Activated naive CD4-positive, alpha-beta T cell treated with anti-CD3 and anti-CD28 coated beads for 36 hours (primary cell): ENCODE measurements at regions not wholly inside any gene's neighbourhood (a gene's known extent, or its start where the extent isn't known, plus 50 kb on each side); places are given as distances from the start of the nearest gene placed in this dataset.

ENCODE experiments used
- CTCF ChIA-PET: fragments of 350-600 bp; sonication (Branson Sonifier 250); formaldehyde crosslinking; loops from one replicate; lab custom pipeline; 2021; ENCODE audit warnings: antibody characterized with exemption; lab: Charles Lee
- DNase-seq: peaks from one replicate; pipeline ENCODE4 v3.0.0-alpha.2; 2020
- H3K27ac Mint-ChIP-seq: one replicate; pipeline ENCODE4 v1.8.0; 2021; ENCODE audit warnings: mild to moderate bottlenecking, mixed read lengths
- H3K27me3 Mint-ChIP-seq: one replicate; pipeline ENCODE4 v1.8.0; 2021; ENCODE audit warnings: low read depth, mixed read lengths
- H3K36me3 Mint-ChIP-seq: one replicate; pipeline ENCODE4 v1.8.0; 2021; ENCODE audit warnings: low read depth, mixed read lengths
- H3K4me1 Mint-ChIP-seq: one replicate; pipeline ENCODE4 v1.8.0; 2021; ENCODE audit warnings: low read depth, mixed read lengths
- H3K4me3 Mint-ChIP-seq: one replicate; pipeline ENCODE4 v1.8.0; 2021; ENCODE audit warnings: mild to moderate bottlenecking, moderate library complexity, mixed read lengths
- H3K9me3 Mint-ChIP-seq: one replicate; pipeline ENCODE4 v1.8.0; 2021; ENCODE audit warnings: mixed read lengths
- intact Hi-C: fragments of 100-400 bp; cut with micrococcal nuclease; formaldehyde crosslinking; loops from one replicate; pipeline ENCODE4 v1.15.1; 2023

DNA sequence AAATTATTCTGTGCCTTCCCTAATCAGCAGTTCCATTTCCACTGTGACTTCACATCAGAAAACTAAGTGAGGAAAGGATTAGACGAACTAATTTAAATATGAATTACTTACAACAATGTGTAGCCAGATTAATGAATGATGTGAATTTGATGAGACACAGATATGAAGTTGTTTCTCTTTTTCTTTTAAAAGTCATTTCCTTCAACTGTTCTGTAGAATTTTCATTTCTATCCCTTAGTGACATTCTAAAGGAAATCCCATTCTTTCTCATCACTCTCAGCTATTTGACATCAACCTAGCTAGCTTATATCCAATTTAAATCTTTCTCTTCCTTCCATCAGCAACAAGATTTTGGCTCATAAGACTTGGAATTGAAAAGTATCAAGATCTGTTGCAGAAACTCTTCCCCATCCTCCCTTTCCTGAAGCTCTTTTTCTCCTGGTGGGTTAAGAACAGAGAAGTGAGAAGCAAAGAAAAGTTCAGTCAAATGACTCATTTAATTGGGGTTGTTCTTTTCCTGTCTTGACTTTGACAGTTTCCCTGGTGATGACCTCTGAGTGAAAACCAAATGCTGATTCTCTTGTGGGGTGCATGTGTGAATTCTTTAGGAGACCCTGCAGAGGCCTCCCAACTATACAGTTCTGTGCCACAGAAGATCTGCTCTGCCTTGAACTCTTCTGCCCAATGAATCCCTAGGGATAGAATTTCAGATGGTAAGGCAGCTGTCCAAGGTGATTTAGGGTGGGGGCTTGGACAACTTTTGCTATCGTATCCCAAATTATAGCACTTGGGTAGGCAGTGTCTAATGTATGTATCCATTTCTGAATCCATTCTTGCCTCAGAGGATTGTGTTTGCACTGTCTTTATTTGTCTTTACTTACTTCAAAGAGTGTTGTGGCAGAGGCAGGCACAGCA is 232.5 kb upstream of the GPRIN3 start:
- CTCF ChIA-PET: interaction anchor here (1.1 kb wide), 1 partner anchor 313 kb away, joined by 4 read pairs; no protein-coding TSS in a partner anchor
- no peak overlapping the region for H3K4me3 Mint-ChIP-seq
- peaks cover 1% of the 10 kb centered on the region for H3K36me3 Mint-ChIP-seq
- peaks cover 4% of the 10 kb centered on the region for H3K4me1 Mint-ChIP-seq
- DNase-seq: no peak
- H3K27me3 Mint-ChIP-seq: peaks cover 14% of the 10 kb centered on the region
- intact Hi-C loops: no loop called here
- H3K9me3 Mint-ChIP-seq: peaks cover 16% of the 10 kb centered on the region
- no peak overlapping the region for H3K27ac Mint-ChIP-seq

DNA sequence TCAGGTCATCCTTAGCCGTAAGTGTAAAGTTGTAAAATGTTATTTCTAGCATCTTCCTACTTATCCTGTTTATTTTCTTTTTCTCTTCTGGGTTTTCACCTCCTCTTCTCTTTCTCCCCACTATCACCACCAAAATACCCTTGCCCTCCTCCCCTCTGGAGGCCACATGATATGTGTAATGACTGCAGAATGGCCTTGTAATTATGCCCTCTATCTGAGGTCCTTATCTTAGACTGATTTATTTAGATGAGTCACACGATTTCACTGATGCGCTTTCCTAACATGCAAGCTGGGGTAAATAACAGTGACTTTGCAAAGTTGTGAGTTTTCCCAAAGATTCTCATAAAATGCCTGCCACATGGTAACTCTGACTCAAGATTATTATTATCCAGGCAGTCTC is 231.8 kb upstream of the GPRIN3 start:
- CTCF ChIA-PET: no interaction called here
- intact Hi-C loops: no loop called here

DNA sequence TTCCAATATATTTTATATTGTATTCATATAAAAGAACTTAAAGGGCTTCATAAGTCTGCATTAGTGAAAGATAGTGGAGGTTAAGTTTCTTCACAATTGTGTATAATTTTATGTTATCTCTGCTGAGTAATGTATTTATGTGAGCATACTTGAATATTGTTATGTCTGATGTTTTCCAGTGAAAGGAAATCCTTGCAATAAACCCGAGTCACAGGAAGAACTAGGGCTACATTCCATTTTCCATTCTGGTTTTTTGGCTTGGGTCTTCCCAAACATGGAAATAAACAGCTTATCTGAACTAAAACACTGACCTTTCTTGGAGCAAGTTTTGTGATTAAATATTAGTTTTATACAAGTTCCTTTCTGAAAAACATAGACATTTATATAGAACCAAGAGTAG is 231.3 kb upstream of the GPRIN3 start:
- H3K36me3 Mint-ChIP-seq: no peaks in the 10 kb centered on the region
- intact Hi-C loops: no loop called here
- CTCF ChIA-PET: no interaction called here
- no peak overlapping the region for H3K27ac Mint-ChIP-seq
- DNase-seq: no peak
- H3K4me1 Mint-ChIP-seq: peaks cover 4% of the 10 kb centered on the region
- H3K9me3 Mint-ChIP-seq: peaks cover 9% of the 10 kb centered on the region
- H3K27me3 Mint-ChIP-seq: peaks cover 20% of the 10 kb centered on the region
- H3K4me3 Mint-ChIP-seq: no peak overlapping the region

More for the DNA sequence above, 231.8 kb upstream of the GPRIN3 start:
- Mint-ChIP-seq H3K4me1 (peaks cover 4% of the 10 kb centered on the region), H3K27ac (no peak overlapping the region), H3K4me3 (no peak overlapping the region), H3K36me3 (no peaks in the 10 kb centered on the region), H3K27me3 (peaks cover 17% of the 10 kb centered on the region), H3K9me3 (peaks cover 11% of the 10 kb centered on the region)
- DNase-seq: no peak

DNA sequence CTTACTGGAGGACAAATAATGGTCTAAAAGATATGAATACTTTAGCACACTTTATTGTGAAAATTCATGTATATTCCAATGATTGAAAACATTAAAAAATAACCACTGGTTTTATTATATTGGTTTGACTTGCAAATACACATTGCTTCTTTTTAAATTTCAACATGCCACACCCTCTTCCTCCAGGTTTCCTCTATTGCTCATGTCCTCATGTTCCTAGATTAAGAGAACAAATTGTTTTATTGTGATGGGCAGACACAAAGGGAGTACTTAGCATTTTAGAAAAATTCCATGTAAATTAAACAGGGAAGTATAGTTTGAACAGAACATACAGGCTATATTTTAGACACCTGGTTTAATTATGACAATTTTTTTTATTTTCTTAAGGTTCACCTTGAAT is 230.6 kb upstream of the GPRIN3 start:
- Mint-ChIP-seq H3K9me3 (peaks cover 3% of the 10 kb centered on the region), H3K4me3 (no peak overlapping the region), H3K27ac (no peak overlapping the region), H3K36me3 (no peaks in the 10 kb centered on the region), H3K27me3 (peaks cover 20% of the 10 kb centered on the region), H3K4me1 (peaks cover 4% of the 10 kb centered on the region)
- CTCF ChIA-PET: no interaction called here
- intact Hi-C loops: no loop called here
- DNase-seq: no peak

DNA sequence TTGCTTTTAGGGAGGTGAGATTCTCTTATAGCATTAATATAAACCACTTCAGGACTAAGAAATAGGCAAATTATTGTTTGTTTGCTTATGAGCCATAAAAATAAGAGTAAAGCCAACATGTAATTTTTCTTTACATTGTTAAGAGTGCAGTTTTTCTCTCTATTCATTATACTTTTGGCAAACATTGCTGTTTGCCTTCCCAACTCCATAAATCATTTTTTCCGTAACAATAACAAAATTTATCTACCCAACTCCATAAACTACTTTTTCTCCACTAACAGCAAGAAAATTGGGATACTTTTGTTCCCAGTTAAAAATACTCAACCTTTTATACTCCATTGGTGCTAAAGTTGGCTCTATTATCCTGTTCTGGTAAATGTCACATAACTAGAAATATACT is 229.7 kb upstream of the GPRIN3 start:
- CTCF ChIA-PET: no interaction called here
- no peaks in the 10 kb centered on the region for H3K36me3 Mint-ChIP-seq
- intact Hi-C loops: no loop called here

DNA sequence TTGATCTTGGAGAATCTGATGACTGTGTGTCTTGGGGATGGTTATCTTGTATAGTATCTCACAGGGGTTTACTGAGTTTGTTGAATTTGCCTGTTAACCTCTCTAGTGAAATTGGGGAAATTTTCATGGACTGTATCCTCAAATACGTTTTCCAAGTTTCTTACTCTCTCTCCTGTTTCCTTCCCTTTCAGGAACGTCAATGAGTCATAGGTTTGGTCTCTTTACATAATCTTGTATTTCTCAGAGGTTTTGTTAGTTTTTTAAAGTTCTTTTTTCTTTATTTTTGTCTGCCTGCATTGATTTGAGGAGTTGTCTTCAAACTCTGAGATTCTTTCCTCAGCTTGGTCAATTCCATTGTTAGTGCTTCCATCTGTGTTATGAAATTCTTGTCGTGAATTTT is 227.7 kb upstream of the GPRIN3 start:
- Mint-ChIP-seq H3K27me3 (peaks cover 24% of the 10 kb centered on the region), H3K27ac (no peak overlapping the region), H3K9me3 (no peaks in the 10 kb centered on the region), H3K4me3 (no peak overlapping the region), H3K36me3 (no peaks in the 10 kb centered on the region), H3K4me1 (peaks cover 4% of the 10 kb centered on the region)
- DNase-seq: no peak
- intact Hi-C loops: no loop called here
- CTCF ChIA-PET: no interaction called here

More for the DNA sequence above, 229.7 kb upstream of the GPRIN3 start:
- no peaks in the 10 kb centered on the region for H3K9me3 Mint-ChIP-seq
- no peak overlapping the region for H3K27ac Mint-ChIP-seq
- H3K4me3 Mint-ChIP-seq: no peak overlapping the region
- peaks cover 20% of the 10 kb centered on the region for H3K27me3 Mint-ChIP-seq
- no peak for DNase-seq
- H3K4me1 Mint-ChIP-seq: peaks cover 4% of the 10 kb centered on the region

DNA sequence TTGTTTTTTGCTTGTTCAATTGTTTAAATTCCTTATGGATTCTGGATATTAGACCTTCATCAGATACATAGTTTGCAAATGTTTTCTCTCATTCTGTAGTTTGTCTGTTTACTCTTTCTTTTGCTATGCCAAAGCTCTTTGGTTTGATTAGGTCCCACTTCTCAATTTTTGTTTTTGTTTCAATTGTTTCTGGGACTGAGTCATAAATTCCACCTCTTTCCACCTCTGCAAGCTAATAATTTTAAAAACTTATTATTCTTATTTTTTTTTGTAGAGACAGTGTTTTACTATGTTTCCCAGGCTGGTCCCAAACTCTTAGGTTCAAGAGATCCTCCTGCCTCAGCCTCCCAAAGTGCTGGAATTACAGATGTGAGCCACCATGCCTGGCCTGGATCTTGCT is 226.8 kb upstream of the GPRIN3 start:
- H3K9me3 Mint-ChIP-seq: no peaks in the 10 kb centered on the region
- DNase-seq: no peak
- H3K4me3 Mint-ChIP-seq: no peak overlapping the region
- peaks cover 24% of the 10 kb centered on the region for H3K27me3 Mint-ChIP-seq
- no peaks in the 10 kb centered on the region for H3K4me1 Mint-ChIP-seq
- intact Hi-C loops: no loop called here
- CTCF ChIA-PET: interaction anchor here (0.6 to 1.2 kb wide), 3 partner anchors 353 to 537 kb away, joined by 3 to 7 read pairs (median 3); no protein-coding TSS in a partner anchor
- no peaks in the 10 kb centered on the region for H3K36me3 Mint-ChIP-seq
- H3K27ac Mint-ChIP-seq: no peak overlapping the region

DNA sequence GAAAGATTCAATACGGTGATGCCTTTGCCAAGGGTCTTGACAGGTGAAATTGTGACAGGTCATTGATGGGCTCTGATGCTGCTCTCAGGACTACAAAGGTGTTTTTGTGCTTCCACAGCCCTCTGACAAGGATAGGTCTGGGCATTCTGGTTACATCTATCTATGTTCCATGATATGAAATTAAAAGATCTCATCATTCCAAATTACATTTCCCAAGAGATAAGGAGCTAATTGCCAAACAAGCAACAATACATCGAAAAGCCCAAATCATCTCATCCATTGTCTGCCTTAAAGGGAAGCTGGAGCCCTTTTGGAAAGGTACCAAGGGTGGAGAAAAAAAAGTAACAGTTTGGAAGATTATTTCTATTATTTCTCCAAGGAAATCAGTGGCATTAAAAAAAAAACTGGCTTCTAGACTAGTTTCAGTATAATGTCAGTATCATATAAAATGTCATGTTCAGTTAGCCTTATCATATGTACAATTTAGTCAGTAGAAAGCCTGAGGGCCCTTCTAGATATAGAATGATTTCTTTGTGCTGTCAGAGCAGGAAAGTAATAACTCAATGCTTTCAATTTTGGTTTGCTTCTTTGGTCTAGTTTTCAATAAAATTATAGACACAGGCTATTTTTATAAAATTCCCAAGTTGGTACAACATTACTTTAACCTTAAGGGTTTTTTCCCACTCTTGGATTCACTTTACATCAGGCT is 224.5 kb upstream of the GPRIN3 start:
- intact Hi-C loops: no loop called here

DNA sequence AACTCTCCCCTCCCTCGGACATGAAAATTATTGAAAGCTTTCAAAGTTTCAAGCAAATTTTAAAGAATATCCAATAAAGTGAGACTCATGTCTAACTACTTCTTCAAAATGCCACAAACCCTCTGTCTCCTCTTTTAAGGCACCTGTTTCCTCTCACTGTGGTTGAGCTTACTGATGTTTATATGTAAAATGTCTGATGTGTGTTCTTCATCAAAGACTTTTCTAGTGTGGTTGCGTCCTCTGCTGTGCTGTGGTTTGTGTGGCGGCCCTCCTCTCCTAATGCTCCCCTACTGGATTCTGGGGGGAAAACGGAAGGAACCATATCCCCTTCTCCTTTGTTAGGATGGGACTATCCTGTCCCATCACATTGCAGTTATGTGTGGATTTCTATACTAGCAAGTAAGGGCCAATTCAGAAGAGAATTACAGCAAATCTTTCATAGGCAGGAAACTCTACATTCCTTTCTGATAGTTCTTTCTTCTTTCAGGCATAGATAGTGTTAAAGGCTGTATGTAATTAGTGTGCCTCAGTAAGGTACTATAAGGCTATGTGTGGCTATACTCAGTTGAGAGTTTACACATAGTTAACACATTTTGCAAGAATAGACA is 221.0 kb upstream of the GPRIN3 start:
- Mint-ChIP-seq H3K27ac (no peak overlapping the region), H3K9me3 (no peaks in the 10 kb centered on the region), H3K4me3 (no peak overlapping the region), H3K27me3 (peaks cover 31% of the 10 kb centered on the region), H3K4me1 (peaks cover 14% of the 10 kb centered on the region), H3K36me3 (no peaks in the 10 kb centered on the region)
- CTCF ChIA-PET: no interaction called here
- DNase-seq: peak; percentile 8
- intact Hi-C loops: loop anchor here (2.0 kb wide), 1 partner anchor 90 kb away; no protein-coding TSS in a partner anchor

More for the DNA sequence above, 224.5 kb upstream of the GPRIN3 start:
- Mint-ChIP-seq H3K4me3 (no peak overlapping the region), H3K27ac (no peak overlapping the region), H3K4me1 (peaks cover 14% of the 10 kb centered on the region), H3K9me3 (no peaks in the 10 kb centered on the region), H3K27me3 (peaks cover 28% of the 10 kb centered on the region), H3K36me3 (no peaks in the 10 kb centered on the region)
- no peak for DNase-seq
- CTCF ChIA-PET: no interaction called here

DNA sequence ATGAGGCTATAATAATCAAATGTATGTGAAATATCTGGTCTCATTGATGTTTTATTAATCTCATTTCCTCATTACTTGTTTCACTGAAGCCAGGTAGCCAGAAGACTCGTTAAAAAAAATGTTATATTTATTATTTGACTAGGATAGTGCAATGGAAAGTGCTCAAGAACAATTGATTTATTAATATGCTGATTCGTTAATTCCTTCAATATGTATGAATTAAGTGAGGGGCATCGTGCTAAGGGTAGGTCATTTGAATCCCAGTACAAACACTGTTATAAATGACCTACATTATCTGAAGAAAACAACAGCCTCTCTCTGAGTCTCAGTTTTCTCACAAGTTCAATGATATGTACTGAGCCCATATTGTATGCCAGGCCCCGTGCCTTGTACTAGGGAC is 214.2 kb upstream of the GPRIN3 start:
- intact Hi-C loops: no loop called here
- no peak overlapping the region for H3K4me3 Mint-ChIP-seq
- no peaks in the 10 kb centered on the region for H3K36me3 Mint-ChIP-seq
- H3K4me1 Mint-ChIP-seq: no peaks in the 10 kb centered on the region
- CTCF ChIA-PET: no interaction called here
- H3K27me3 Mint-ChIP-seq: peaks cover 36% of the 10 kb centered on the region
- no peaks in the 10 kb centered on the region for H3K9me3 Mint-ChIP-seq
- DNase-seq: no peak
- no peak overlapping the region for H3K27ac Mint-ChIP-seq

DNA sequence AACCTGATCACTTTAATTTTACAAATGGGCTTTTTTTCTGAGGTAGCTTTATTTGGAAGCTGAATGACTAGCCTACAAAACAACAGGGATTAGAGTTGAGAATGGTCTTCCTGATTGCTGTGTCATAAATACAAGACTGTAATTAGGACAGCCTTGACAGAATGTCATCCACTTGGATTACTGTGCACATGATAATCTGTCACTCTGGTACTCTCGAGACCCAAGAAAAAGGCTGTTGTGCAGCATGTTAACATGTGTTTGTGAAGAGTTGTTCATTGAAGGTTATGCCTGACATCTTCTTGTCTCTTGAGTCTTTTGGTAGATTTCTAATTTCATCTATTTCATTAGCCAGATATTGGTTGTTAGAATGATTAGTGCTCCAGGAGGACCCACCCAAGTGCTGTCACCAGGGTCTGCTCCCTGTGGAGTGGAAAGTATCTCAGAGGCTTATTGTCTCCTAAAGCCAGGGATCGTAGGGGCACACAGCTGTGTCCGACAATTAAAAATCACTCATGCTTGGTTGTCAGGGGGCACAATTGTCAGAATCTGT is 212.2 kb upstream of the GPRIN3 start:
- no peaks in the 10 kb centered on the region for H3K9me3 Mint-ChIP-seq
- no peak for DNase-seq
- no peak overlapping the region for H3K4me3 Mint-ChIP-seq
- H3K4me1 Mint-ChIP-seq: no peaks in the 10 kb centered on the region
- peaks cover 27% of the 10 kb centered on the region for H3K27me3 Mint-ChIP-seq
- intact Hi-C loops: no loop called here
- CTCF ChIA-PET: no interaction called here
- H3K27ac Mint-ChIP-seq: no peak overlapping the region
- no peaks in the 10 kb centered on the region for H3K36me3 Mint-ChIP-seq

DNA sequence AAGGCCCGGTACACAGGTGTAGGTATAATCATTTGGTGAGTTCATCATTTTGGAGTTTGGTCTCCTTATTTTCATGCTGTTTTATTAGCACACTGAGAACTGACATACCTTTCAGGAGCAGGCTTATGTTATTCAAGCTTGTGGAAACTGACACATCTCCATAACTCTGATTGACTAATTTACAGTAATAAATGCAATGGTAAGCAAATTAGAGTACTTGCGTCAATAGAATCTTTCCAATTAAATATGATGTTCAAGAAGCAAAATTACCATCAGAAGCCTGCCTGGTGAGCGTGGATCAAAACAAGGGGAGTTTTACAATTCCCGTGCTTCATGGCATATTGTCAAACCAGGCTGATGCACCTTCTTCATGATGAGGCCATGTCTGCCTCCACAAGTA is 210.7 kb upstream of the GPRIN3 start:
- intact Hi-C loops: no loop called here
- Mint-ChIP-seq H3K36me3 (no peaks in the 10 kb centered on the region), H3K9me3 (no peaks in the 10 kb centered on the region), H3K27ac (no peak overlapping the region), H3K4me3 (no peak overlapping the region), H3K4me1 (no peaks in the 10 kb centered on the region), H3K27me3 (peaks cover 19% of the 10 kb centered on the region)
- DNase-seq: no peak
- CTCF ChIA-PET: interaction anchor here (0.6 kb wide), 1 partner anchor 294 kb away, joined by 4 read pairs; no protein-coding TSS in a partner anchor
